Type B pancreatic cell (in vitro differentiated cells): ENCODE measurements at regions not wholly inside any gene's neighbourhood (a gene's known extent, or its start where the extent isn't known, plus 50 kb on each side); places are given as distances from the start of the nearest gene placed in this dataset.

Source experiments
- DNase-seq: peaks from one replicate; pipeline ENCODE4 v3.0.0; 2021; ENCODE audit warnings: mixed read lengths; ENCODE audit not compliant: unreplicated experiment; ENCODE audit errors: extremely low spot score
- H3K27ac Mint-ChIP-seq: 2 replicates; pipeline ENCODE4 v1.8.0; 2021; ENCODE audit warnings: mild to moderate bottlenecking, mixed read lengths
- H3K27me3 Mint-ChIP-seq: 2 replicates; pipeline ENCODE4 v1.8.0; 2021; ENCODE audit warnings: mixed read lengths
- H3K36me3 Mint-ChIP-seq: 2 replicates; pipeline ENCODE4 v1.8.0; 2021; ENCODE audit warnings: mixed read lengths
- H3K4me1 Mint-ChIP-seq: one replicate; pipeline ENCODE4 v1.8.0; 2021; ENCODE audit warnings: mixed read lengths; ENCODE audit not compliant: unreplicated experiment
- H3K4me3 Mint-ChIP-seq: 2 replicates; pipeline ENCODE4 v1.8.0; 2021; ENCODE audit warnings: mild to moderate bottlenecking, mixed read lengths
- H3K9me3 Mint-ChIP-seq: 2 replicates; pipeline ENCODE4 v1.8.0; 2021; ENCODE audit warnings: mixed read lengths
- TF ChIP-seq, protein P1 (sequence below): fragments of 200-600 bp; sonication (generic); conservative IDR thresholded peaks from 2 replicates; pipeline ENCODE4 v1.5.0; 2021; ENCODE audit warnings: antibody characterized with exemption, mild to moderate bottlenecking

DNA sequence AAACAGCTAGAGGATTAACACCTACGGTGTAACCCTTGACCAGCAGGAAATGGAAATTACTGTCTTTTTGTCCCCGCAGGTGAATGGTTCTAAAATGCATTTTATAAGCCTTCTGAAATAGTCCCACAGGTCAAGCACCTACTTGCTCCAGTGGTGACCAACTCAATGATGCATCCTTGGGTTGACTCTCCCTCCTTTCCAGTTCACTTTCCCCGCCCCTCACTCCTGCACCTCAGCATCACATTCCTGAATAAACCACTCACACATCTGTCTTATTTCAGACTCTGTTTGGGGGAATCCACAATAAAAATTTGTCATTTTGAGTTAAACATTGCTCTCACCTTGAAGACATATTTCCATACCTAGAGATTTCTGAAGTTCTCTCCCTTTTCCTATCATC lies 446.0 kb upstream of the TNP1 start:
- Mint-ChIP-seq H3K4me1 (no peaks in the 10 kb centered on the region), H3K9me3 (peaks cover 4% of the 10 kb centered on the region)

GRCh38 chr2:217304582-217304981 lies 444.7 kb upstream of the TNP1 start:
- no peak for DNase-seq
- Mint-ChIP-seq H3K4me1 (no peaks in the 10 kb centered on the region), H3K4me3 (no peak overlapping the region), H3K27me3 (peaks cover 36% of the 10 kb centered on the region), H3K27ac (no peak overlapping the region), H3K36me3 (peaks cover 4% of the 10 kb centered on the region), H3K9me3 (peaks cover 4% of the 10 kb centered on the region)
- TF ChIP-seq, protein P1, sequence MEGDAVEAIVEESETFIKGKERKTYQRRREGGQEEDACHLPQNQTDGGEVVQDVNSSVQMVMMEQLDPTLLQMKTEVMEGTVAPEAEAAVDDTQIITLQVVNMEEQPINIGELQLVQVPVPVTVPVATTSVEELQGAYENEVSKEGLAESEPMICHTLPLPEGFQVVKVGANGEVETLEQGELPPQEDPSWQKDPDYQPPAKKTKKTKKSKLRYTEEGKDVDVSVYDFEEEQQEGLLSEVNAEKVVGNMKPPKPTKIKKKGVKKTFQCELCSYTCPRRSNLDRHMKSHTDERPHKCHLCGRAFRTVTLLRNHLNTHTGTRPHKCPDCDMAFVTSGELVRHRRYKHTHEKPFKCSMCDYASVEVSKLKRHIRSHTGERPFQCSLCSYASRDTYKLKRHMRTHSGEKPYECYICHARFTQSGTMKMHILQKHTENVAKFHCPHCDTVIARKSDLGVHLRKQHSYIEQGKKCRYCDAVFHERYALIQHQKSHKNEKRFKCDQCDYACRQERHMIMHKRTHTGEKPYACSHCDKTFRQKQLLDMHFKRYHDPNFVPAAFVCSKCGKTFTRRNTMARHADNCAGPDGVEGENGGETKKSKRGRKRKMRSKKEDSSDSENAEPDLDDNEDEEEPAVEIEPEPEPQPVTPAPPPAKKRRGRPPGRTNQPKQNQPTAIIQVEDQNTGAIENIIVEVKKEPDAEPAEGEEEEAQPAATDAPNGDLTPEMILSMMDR, result no peak

More for the DNA sequence above, 446.0 kb upstream of the TNP1 start:
- Mint-ChIP-seq H3K27me3 (peaks cover 36% of the 10 kb centered on the region), H3K4me3 (no peak overlapping the region), H3K36me3 (peaks cover 4% of the 10 kb centered on the region), H3K27ac (no peak overlapping the region)
- no peak for DNase-seq
- TF ChIP-seq, protein P1, result no peak

DNA sequence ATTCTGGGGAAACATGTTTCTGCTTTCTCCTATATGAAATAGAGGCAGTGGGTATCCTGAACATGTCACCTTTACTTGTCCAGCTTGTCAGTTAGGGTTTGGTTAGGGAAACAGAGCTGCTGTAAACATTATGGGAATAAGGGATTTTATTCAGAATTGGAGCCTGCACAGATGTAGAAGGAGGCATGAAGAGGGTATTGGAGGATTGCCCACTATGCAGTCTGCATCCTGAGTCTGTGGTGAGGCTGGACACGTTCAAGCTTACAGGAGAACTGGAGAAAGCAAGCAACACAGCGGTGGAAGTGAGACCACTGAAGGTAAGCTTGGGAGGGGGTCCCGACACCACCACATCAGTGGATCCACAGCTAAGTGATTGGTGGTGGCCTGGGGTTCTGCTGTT lies 443.0 kb upstream of the TNP1 start:
- H3K4me1 Mint-ChIP-seq, result no peaks in the 10 kb centered on the region
- TF ChIP-seq, protein P1, result no peak
- H3K27me3 Mint-ChIP-seq, result peaks cover 32% of the 10 kb centered on the region
- no peak for DNase-seq
- H3K4me3 Mint-ChIP-seq, result no peak overlapping the region
- H3K27ac Mint-ChIP-seq, result no peak overlapping the region
- no peaks in the 10 kb centered on the region for H3K36me3 Mint-ChIP-seq
- no peaks in the 10 kb centered on the region for H3K9me3 Mint-ChIP-seq

GRCh38 chr2:217301142-217301925 lies 441.5 kb upstream of the TNP1 start:
- Mint-ChIP-seq H3K4me1 (no peaks in the 10 kb centered on the region), H3K36me3 (peaks cover 5% of the 10 kb centered on the region), H3K27me3 (peaks cover 30% of the 10 kb centered on the region), H3K4me3 (no peak overlapping the region), H3K9me3 (peaks cover 7% of the 10 kb centered on the region), H3K27ac (no peak overlapping the region)
- no peak for DNase-seq
- TF ChIP-seq, protein P1, result no peak

DNA sequence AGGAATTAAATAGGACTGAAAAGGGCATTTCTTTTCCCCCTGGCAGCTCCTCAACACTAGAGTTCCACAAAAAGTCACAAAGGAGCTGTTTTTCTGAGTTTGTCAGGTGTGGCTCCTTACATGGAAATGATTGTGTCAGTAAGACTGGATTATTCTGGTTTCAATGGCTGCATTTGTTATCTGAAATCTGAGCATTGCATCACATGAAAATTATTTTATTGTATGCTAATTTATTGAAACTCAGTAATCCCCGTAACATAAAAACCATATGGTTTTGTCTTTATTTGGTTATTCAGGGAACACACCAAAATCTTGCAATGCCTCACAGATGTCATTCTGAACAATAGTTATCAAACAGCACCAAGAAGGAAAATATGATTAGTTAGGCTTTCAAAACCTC lies 439.7 kb upstream of the TNP1 start:
- Mint-ChIP-seq H3K27ac (no peak overlapping the region), H3K4me1 (no peaks in the 10 kb centered on the region), H3K27me3 (peaks cover 19% of the 10 kb centered on the region), H3K9me3 (peaks cover 7% of the 10 kb centered on the region), H3K4me3 (no peak overlapping the region), H3K36me3 (peaks cover 5% of the 10 kb centered on the region)
- TF ChIP-seq, protein P1, result no peak
- no peak for DNase-seq
